GM21390 (cell line): ENCODE measurements at regions not wholly inside any gene's neighbourhood (a gene's known extent, or its start where the extent isn't known, plus 50 kb on each side); places are given as distances from the start of the nearest gene placed in this dataset.
"Not testable (repeated sequence)": the region's sequence is repeated elsewhere in the genome, so short reads cannot be mapped to it uniquely, and the experiment has no call there.

ENCODE experiments used
- ATAC-seq: cut with Tn5 transposase; IDR thresholded peaks from one replicate; pipeline ENCODE4 v1.9.1; 2021; ENCODE audit not compliant: unreplicated experiment

GRCh38 chrX:40945361-40945713, 139.9 kb upstream of the USP9X start:
- ATAC-seq: no peak

GRCh38 chrX:40947276-40947675, 138.0 kb upstream of the USP9X start:
- no peak for ATAC-seq

GRCh38 chrX:40949071-40949470, 136.2 kb upstream of the USP9X start:
- no peak for ATAC-seq

- ATAC-seq: no peak
Observed at GRCh38 chrX:40950546-40950945, 134.7 kb upstream of the USP9X start.

- not testable (repeated sequence) for ATAC-seq
Observed at GRCh38 chrX:40951407-40951806, 133.8 kb upstream of the USP9X start.

GRCh38 chrX:40952855-40953254, 132.4 kb upstream of the USP9X start:
- ATAC-seq: peak; percentile 16

- peak; percentile 70 for ATAC-seq
Observed at GRCh38 chrX:40953369-40953768, 131.9 kb upstream of the USP9X start.

- ATAC-seq: no peak
Observed at GRCh38 chrX:40960041-40960440, 125.2 kb upstream of the USP9X start.

- no peak for ATAC-seq
Observed at GRCh38 chrX:40962793-40963407, 122.3 kb upstream of the USP9X start.

- no peak for ATAC-seq
Observed at GRCh38 chrX:40964008-40964407, 121.2 kb upstream of the USP9X start.

- no peak for ATAC-seq
Observed at GRCh38 chrX:40964633-40965586, 120.3 kb upstream of the USP9X start.

GRCh38 chrX:40966213-40966820, 118.9 kb upstream of the USP9X start:
- no peak for ATAC-seq

GRCh38 chrX:40968180-40968579, 117.1 kb upstream of the USP9X start:
- ATAC-seq: no peak

GRCh38 chrX:40971736-40972135, 113.5 kb upstream of the USP9X start:
- ATAC-seq: no peak

- no peak for ATAC-seq
Observed at GRCh38 chrX:40973619-40974018, 111.6 kb upstream of the USP9X start.

GRCh38 chrX:40975951-40976350, 109.3 kb upstream of the USP9X start:
- ATAC-seq: no peak

GRCh38 chrX:40976981-40977380, 108.3 kb upstream of the USP9X start:
- ATAC-seq: no peak

- no peak for ATAC-seq
Observed at GRCh38 chrX:40984962-40985361, 100.3 kb upstream of the USP9X start.

- ATAC-seq: no peak
Observed at GRCh38 chrX:40987413-40987812, 97.8 kb upstream of the USP9X start.

GRCh38 chrX:40988100-40988499, 97.1 kb upstream of the USP9X start:
- no peak for ATAC-seq

- not testable (repeated sequence) for ATAC-seq
Observed at GRCh38 chrX:40993395-40993794, 91.8 kb upstream of the USP9X start.
